ENCODE measurements at regions not wholly inside any gene's neighbourhood (a gene's known extent, or its start where the extent isn't known, plus 50 kb on each side); places are given as distances from the start of the nearest gene placed in this dataset.
"Not testable (repeated sequence)": the region's sequence is repeated elsewhere in the genome, so short reads cannot be mapped to it uniquely, and the experiment has no call there.

DNA sequence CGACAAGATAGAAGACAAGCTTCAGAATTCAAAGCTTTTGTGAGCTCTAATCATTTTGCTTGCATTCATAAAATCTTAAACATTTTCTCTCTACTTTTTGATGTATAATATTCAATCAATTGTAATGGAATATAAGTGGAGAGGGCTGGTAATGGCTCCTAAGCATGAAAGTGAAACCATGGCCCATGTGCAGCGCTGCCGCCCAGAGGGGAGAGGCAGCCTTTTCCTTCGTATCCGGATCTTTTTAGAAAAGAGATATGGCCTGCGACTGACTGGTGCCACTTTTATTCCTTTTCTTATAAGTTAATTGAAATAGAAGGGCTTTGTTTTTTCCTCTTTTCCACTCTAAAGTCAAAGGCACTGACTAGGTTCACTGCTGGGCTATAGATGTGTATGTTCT lies 655.2 kb downstream of the TTLL7 start:
- peak in 1 of 2 donors; percentile 2 for DNase-seq

DNA sequence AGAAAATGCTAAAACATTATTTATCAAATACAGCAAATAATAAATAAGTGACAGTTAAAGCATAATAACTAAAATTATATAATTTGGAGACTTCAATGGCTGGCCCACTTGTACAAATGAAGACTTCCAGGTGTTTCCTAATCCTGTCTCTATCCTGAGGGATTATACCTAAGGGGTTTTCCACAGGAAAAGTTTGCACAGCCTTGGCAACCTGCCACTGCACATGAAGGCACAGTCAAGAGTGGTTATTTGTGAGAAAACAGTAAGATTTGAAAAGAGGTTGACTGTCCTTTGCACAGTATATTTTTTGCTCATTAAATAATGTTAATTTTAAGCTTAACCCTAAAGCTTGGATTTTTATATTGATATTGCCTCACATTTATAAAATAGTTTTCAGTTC lies 655.9 kb downstream of the TTLL7 start:
- not testable (repeated sequence) for DNase-seq

DNA sequence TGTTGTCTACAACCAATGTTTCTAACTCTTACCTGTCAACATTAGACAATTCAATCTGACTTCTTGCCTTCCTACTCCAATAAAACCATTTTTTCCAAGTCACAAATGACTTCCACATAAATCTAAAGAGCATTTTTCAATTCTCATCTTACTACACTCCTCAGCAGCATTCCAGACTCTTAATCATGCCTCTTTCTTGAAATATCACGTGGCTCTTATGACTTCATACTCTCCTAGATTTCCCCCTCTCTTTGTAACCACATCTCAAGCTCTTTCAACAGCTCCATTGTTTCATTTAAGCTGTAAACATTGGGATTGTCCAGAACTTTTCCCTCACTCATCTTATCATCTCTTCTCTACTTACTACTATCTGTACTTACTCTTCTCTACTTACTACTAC lies 666.6 kb downstream of the TTLL7 start:
- not testable (repeated sequence) for DNase-seq

DNA sequence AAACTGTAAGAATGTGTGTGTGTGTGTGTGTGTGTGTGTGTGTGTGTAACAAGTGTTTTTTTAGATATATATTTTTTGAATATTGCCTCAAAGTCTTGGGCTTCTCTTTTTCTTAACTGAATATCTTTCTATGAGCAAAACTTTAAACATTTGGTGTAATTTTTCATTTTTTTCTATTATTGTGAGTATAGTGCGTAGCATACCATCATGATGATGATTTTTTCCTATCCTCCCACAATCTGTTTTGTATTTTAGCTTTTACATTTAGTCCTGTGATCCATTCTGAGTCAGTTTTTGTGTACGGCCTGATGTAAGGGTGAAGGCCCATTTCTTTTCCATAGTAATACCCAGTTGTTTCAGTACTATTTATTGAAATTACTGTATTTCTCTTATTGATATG lies 680.6 kb downstream of the TTLL7 start:
- DNase-seq, result no peak

DNA sequence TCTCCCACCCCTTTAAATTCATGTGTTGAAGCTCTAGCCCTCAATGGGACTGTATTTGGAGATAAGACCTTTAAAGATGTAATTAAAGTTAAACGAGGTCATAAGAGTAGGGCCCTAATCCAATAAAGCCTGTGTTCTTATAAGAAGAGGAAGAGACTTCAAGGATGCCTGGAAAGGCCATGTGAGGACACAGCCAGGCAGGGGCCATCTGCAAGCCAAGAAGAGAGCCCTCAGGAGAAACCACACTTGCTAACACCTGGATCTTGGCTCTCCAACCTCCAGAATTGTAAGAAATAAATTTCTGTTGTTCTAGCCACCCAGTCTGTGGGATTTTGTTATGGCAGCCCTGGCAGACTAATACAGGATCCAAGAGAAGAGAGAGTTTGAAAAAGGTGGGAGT lies 683.5 kb downstream of the TTLL7 start:
- not testable (repeated sequence) for DNase-seq

DNA sequence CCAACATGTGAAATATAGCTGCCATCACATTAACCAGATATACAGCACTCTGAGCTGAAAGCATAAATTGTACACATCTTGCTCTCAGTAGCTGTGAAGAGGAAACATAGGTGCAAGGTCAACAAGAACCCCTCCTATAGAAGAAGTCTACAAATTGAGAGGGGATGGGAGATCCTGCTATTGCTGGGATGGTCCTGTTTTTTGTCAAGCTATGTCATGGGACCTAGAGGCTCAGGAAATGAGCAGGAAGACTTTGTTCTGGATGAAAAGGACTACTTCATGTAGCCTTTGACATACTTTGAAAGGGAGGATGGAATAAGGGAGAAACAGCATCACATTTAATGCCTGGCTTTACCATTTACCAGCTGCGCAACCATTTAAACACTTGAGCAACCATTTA lies 688.8 kb downstream of the TTLL7 start:
- DNase-seq, result not testable (repeated sequence)

DNA sequence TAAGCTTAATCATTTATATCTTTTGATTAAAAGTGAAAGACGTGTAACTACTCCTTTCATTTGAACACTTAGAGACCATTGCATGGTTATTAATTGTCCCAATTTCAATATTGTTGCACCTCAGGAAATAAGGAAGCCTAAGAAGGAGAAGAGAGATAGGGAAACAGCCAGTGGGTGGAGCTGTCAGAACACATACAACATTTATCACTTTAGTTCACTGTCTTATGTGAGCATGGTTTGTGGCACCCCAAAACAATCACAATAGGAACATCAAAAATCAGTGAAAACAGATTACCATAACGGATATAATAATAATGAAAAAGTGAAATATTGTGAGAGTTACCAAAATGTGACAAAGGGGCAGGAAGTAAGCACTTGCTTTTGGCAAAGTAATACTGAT lies 689.9 kb downstream of the TTLL7 start:
- peak in 1 of 2 donors; percentile 16 for DNase-seq

DNA sequence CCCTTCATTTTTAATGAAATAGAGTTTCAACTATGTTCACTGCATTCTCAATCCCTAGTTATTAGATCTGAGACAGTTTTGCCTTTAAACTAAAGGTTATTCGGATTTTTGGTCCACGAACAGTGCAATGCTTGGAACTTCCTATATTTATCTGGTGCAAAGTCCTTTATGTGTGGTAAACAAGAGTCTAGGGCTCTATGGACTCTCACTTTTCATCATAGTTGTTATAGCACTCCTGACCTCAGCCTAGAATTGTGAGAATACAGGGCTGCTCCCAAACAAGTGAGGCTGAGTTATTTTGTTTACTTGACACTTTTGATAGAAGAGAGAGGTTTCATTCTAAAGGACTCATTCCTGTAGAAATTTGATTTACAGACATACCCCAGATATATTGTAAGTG lies 692.1 kb downstream of the TTLL7 start:
- DNase-seq, result not testable (repeated sequence)

DNA sequence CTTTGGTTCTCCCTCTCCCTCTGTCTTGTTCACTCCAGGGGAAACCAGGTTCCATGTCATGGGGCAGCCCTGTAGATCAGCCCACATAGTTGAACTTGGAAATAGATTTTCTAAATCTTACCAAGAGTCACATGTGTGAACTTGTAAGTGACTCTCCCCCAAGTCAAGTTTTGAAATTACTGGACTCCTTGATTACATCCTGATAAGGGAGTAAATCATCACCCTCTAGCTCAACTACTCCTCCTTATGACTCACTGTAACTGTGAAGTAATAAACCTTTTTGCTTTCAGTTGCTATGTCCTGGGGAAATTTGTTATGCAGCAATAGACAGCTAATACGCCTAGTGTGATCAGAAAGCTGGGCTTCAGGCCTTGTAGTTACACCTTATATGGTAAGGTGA lies 703.3 kb downstream of the TTLL7 start:
- not testable (repeated sequence) for DNase-seq

DNA sequence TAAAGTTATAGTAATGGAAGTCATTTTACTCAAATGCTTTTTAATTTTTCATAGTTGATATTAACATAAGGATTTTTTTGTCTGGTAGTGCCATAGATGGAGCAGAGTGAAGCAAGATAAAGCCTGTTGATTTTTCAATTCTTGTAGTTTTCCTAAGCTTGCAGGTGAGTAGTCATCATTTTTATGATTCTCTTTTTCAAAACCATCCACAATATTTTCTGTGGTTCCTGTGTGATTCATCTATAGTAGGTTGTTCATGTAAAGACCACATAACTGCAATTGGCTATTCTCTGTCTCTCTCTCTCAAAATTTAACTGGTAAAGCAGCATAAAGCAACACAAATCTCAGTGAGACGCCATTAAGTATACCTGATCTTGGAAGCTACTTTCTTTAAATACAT lies 711.5 kb downstream of the TTLL7 start:
- not testable (repeated sequence) for DNase-seq

DNA sequence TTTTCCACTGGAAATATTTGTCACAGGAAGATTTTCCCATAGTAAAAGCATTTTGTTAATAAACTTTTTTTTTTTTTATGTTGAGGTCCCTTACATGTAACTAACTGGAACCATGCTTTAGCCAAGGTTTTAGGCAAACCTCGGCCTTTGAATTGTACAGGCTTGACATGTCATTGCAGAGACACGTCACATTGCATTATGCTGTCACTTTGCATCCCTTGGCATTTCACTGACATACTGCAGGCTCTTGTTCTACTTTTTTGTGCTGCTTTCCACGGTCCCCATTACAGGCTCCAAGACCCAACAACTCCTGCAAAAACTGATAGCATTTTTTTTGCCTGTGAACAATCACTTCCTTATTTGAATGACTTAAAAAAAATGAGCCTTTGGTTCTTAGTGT lies 724.3 kb downstream of the TTLL7 start:
- DNase-seq, result not testable (repeated sequence)

DNA sequence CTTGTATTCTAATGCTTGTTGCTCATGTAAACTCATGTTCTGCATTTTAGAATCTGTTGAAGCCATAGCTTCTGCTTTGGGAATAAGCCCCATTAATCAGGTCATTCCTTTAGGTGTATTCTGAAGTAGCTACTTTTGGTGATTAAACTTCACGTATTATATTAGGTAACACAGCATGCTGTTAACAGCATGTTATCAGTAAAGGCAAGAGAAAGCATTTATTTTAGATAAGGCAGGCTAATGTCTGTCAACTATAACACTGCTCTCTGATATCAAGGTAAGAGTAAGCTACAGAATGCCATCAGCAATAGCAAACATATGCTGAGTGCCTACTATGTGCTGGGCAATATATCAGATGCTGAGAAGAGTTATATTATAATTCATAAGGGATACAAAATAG lies 726.4 kb downstream of the TTLL7 start:
- DNase-seq, result not testable (repeated sequence)

DNA sequence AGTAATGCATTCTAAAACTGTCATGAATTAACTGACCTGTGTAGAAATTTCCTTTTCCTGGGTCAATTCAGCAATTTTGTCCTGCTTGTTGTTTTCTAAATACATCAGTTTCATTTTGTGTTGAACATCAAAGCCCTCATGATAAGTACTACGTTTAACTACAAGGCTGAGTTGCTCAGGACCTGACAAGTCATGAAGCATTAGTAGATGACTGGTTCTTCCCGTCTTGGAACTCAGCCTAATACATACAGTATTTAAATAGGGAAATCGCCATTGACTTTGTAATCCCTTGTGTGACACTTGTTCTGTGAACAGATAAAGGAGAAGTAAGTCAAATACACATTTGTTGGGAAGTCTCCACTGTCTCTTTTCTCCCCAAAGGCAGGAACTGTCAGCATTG lies 727.1 kb downstream of the TTLL7 start:
- not testable (repeated sequence) for DNase-seq

DNA sequence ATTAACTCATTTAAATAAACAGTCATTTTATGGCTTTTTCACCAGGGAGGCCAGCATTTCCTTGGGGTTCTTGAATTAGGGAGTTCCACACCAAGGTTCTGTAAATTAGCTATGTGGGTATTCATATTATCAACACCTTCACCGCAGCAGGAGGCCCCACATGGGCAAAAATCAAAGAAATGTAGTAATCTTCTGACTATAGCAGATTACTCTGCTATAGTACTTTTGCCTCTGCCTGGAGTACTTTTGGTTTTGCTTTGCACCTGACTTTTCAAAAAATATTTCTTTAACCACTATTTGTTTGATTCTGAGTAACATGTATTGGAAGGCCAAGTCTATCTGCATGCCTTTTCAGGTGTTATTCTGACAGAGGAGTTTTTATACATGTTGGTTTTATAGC lies 728.1 kb downstream of the TTLL7 start:
- DNase-seq, result not testable (repeated sequence)

DNA sequence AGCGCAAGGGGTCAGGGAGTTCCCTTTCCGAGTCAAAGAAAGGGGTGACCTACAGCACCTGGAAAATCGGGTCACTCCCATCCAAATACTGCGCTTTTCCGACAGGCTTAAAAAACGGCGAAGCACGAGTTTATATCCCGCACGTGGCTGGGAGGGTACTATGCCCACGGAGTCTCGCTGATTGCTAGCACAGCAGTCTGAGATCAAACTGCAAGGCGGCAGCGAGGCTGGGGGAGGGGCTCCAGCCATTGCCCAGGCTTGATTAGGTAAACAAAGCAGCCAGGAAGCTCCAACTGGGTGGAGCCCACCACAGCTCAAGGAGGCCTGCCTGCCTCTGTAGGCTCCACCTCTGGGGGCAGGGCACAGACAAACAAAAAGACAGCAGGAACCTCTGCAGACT lies 735.1 kb downstream of the TTLL7 start:
- not testable (repeated sequence) for DNase-seq

DNA sequence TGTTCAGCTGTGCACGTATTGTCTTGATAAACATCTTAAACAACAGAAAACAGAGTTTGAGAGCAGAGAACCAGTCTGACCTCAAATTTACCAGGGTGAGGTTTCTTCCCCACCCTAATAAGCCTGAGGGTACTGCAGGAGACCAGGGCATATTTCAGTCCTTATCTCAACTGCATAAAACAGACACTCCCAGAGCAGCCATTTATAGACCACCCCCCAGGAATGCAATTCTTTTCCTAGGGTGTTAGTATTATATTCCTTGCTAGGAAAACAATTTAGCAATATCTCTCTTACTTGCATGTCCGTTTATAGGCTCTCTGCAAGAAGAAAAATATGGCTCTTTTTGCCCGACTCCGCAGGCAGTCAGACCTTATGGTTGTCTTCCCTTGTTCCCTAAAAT lies 747.2 kb downstream of the TTLL7 start:
- not testable (repeated sequence) for DNase-seq

DNA sequence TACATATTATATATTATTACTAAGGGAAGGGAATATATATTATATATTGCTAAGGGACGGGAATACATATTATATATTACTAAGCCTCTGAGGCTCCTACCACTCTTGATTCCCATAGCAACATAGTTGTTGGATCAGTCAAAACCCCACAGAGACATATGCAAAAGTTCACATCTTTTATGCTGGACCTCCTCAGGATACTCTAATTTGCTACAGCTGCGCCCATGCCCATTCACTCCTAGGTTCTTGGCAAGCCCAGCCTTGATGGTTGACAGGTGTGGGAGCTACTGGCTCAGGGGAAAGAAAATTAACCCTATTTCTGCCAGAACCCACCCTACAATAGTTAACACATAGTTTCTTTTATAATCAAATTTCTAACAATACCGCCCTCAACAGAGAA lies 752.2 kb downstream of the TTLL7 start:
- not testable (repeated sequence) for DNase-seq

DNA sequence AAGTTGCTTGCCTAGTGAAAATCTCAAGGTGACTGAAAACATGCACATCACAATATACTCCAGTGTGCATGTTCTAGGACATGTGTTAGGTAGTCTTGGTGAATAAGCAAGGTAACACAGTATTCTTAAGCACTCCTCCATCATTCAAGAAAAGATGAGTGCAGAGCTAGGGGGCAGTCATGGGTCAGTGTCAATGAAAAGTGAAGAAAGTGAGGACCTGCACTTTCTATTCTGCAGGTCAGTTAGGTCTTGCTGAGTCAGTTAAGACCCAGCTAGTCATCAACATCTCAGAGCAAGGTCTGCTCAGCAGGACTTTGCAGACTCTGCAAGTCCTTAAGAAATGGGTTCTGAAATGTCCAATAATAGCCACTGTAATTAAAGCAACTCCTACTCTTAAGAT lies 754.1 kb downstream of the TTLL7 start:
- DNase-seq, result not testable (repeated sequence)

DNA sequence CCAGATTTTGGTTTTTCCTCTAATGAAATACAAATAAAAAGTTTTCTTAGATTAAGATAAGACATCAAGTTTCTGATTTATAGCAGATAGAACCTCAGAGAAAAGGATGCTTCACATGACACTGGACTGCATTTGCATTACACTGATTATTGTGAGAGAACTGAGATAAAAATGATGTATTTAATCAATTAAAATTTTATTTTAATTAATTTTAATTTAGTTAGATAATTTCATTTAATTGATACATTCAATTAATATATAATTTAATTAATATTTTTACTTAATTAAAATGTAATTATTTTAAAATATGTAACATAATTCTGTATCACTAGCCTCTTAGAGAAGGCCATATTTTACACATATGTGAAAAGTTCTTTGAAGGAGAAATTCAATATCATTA lies 759.4 kb downstream of the TTLL7 start:
- not testable (repeated sequence) for DNase-seq

DNA sequence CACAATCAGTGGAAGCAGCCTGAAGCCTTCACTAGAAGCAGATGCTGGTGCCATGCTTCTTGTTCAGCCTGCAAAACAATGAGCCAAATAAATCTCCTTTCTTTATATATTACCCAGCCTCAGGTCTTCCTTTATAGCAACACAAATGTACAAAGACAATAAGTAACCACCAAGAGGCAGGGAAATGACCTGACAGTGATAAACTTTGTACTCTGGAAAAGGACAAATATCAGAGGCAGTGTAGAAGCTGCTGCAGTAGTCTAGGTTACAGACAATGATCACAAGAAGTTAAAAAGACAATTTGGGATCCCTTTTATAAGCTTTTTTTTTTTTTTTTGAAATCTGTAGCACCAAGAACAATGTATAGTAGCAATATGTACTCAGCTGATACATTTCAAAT lies 760.3 kb downstream of the TTLL7 start:
- DNase-seq, result not testable (repeated sequence)

DNA sequence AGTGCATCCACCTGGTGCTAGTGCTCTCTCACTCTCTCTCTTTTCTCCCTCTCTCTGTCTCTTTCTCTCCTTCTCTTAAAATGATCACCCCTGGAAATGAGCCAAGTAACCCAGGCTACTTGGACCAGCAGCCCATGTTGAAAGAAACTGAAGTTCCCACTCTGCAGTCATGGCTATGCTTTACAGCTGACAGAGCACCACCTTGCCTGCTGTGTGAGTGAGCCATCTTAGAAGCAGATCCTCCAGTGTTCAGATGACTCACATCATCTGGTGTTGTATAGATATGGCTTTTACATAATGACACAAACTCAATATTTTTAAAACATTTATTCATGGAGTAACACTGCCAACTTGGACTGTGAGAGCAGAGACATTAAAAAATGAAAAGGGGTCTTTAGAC lies 779.1 kb downstream of the TTLL7 start:
- not testable (repeated sequence) for DNase-seq

DNA sequence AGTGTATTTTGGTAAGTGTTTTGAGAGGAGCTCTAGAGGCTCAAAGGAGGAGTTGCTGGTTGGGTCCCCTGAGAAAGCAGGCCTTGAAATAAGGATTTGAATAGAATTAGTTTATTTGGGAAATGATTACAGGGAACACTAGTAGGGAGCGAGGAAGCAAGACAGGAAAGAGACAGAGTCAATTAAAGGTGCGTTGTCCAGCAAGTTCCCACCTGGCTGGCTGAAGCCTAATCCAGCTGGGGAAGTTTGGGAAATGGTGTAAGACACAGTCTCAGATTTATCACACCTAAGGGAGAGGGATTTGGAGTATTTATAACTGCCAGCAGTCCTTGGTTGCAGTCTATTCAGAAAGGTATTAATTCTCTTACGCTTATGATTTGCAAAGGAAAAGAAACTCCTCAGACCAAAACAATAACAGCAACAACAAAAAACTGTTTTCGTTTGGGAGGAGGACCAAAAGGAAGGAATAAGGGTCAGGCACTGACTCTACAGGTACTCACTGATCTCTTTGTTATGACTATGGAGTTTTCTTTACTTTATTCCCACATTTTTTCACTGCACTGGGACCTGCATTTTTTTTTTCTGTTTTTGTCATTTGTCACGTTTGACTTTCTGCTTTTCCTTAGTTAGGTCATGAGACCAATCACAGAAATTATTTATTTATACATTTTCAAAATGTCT lies 780.8 kb downstream of the TTLL7 start:
- DNase-seq, result not testable (repeated sequence)

DNA sequence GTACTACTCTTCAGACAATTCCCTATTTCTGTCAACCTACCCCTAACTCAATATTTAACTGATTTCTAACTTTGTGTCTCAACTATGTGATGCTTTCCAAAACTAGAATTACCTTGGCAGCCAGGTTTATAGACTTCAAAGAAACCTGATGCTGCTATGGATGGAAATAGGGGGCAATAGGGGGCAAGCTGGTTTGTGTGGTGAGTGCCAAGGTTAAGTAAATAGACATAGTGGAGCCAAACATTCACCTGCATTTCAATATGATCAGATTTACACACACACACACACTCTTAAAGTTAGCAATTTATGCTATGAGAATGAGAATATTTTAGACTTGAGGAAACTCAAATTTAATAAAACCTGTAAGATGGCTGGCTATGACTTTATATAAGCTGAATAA lies 784.6 kb downstream of the TTLL7 start:
- not testable (repeated sequence) for DNase-seq

DNA sequence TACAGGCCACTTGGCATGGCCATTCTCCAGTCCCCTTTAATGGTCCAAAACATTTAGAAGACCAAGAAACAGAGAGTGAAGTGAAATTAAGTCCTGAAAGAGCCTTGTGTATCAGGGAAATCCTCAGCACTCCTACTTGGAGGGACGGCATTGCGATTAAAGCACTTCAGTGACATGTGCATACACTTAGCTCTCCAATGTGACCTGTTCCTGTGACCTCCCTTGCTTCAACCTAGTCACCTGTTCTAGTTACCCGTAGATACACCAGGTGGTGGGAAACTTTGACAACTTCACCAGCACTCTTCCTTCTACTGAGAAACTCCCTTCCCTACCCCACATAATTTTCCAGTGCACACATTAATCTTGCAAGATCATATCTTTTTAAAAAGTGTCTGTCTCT lies 785.3 kb downstream of the TTLL7 start:
- DNase-seq, result not testable (repeated sequence)

DNA sequence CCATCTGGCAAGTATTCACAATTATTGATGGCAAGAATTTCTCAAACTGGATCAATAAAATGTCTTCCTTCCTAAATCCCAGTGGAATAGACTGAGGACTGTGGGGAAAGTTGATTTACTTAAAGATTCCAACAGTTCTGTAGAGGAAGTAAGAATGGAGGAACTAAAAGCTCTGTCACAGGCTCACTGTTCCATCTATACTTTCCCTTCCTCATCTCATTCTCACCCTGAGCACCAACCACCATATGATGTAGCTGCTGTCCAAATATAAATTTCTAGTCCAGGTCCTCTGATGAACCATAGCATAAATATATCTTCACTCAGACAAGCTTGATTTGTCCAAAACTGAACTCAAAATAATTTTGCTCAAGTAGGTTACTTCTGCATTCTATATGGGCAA lies 786.9 kb downstream of the TTLL7 start:
- not testable (repeated sequence) for DNase-seq

Data from CD4-positive, alpha-beta T cell treated with Interleukin-4 for 1 hour (primary cell).